ENCODE measurements at regions not wholly inside any gene's neighbourhood (a gene's known extent, or its start where the extent isn't known, plus 50 kb on each side); places are given as distances from the start of the nearest gene placed in this dataset.
A peak's percentile ranks its signal among the peaks of the same experiment; 100 is the strongest.

DNA sequence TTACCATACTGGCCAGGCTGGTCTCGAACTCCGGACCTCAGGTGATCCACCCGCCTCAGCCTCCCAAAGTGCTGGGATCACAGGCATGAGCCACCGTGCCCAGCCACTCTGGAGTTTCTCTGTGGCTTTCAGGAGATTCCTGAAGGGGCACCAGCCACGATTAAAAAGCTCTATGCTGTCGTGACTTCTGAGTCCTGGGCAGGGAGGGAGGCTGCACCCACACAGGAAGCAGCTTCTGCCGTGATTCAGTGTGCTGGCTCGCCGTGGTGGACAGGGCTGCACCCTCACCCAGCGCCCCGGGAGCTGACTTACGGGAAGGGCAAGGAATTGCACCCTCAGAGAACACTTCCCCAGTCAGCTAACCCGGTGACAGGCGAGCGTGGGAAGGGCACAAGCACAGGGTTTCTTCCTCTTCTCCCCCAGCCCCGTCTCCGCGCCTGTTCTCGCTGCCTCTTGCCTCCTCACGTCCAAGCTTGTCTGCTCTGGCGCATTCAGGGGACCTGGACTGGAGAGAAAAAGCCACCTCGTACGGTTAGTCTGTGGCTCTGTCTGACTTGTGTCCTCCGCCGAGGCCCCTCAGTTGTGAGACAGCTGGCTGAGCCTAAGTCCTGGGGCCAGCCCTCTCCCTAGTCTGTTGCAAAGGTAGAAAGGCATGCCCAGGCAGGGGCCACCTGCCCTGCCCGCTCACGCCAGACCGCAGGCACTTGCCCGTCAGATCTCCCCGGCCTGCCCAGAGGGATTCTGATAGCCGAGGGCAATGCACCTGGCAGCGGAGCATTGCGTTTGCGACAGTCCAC lies 145.0 kb downstream of the SEC14L1 start (continued):
- TF ChIP-seq, protein P1, sequence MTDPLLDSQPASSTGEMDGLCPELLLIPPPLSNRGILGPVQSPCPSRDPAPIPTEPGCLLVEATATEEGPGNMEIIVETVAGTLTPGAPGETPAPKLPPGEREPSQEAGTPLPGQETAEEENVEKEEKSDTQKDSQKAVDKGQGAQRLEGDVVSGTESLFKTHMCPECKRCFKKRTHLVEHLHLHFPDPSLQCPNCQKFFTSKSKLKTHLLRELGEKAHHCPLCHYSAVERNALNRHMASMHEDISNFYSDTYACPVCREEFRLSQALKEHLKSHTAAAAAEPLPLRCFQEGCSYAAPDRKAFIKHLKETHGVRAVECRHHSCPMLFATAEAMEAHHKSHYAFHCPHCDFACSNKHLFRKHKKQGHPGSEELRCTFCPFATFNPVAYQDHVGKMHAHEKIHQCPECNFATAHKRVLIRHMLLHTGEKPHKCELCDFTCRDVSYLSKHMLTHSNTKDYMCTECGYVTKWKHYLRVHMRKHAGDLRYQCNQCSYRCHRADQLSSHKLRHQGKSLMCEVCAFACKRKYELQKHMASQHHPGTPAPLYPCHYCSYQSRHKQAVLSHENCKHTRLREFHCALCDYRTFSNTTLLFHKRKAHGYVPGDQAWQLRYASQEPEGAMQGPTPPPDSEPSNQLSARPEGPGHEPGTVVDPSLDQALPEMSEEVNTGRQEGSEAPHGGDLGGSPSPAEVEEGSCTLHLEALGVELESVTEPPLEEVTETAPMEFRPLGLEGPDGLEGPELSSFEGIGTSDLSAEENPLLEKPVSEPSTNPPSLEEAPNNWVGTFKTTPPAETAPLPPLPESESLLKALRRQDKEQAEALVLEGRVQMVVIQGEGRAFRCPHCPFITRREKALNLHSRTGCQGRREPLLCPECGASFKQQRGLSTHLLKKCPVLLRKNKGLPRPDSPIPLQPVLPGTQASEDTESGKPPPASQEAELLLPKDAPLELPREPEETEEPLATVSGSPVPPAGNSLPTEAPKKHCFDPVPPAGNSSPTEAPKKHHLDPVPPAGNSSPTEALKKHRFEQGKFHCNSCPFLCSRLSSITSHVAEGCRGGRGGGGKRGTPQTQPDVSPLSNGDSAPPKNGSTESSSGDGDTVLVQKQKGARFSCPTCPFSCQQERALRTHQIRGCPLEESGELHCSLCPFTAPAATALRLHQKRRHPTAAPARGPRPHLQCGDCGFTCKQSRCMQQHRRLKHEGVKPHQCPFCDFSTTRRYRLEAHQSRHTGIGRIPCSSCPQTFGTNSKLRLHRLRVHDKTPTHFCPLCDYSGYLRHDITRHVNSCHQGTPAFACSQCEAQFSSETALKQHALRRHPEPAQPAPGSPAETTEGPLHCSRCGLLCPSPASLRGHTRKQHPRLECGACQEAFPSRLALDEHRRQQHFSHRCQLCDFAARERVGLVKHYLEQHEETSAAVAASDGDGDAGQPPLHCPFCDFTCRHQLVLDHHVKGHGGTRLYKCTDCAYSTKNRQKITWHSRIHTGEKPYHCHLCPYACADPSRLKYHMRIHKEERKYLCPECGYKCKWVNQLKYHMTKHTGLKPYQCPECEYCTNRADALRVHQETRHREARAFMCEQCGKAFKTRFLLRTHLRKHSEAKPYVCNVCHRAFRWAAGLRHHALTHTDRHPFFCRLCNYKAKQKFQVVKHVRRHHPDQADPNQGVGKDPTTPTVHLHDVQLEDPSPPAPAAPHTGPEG (CRISPR knock-in tag; IDR thresholded peaks at IDR 0.05): no peak
- TF ChIP-seq POLR2A (IDR thresholded peaks at IDR 0.05; ENCODE audit: insufficient read depth in 1 of 2, low read depth in 2 of 2, low read length in 2 of 2) (no peak; a peak in 1 of 4 replicates), SMC3 (IDR thresholded peaks at IDR 0.05; ENCODE audit: low read length) (no peak), ZNF160 (CRISPR knock-in tag; IDR thresholded peaks at IDR 0.05) (no peak), HNRNPK (IDR thresholded peaks at IDR 0.05; ENCODE audit: low read depth, low read length, poor library complexity, severe bottlenecking) (no peak), ZNF75D (CRISPR knock-in tag; IDR thresholded peaks at IDR 0.05; ENCODE audit: borderline replicate concordance) (no peak), RBAK (CRISPR knock-in tag; IDR thresholded peaks at IDR 0.05) (0 out of 2 replicates have a peak, but pooled peaks have one; percentile 32), ZNF543 (CRISPR knock-in tag; IDR thresholded peaks at IDR 0.05) (no peak; the same call in 1 of the 2 replicates), RXRB (CRISPR knock-in tag; IDR thresholded peaks at IDR 0.05; ENCODE audit: borderline replicate concordance) (no peak), ZNF224 (CRISPR knock-in tag; IDR thresholded peaks at IDR 0.05) (no peak), ZNF451 (CRISPR knock-in tag; IDR thresholded peaks at IDR 0.05) (no peak), GATAD2A (CRISPR knock-in tag; IDR thresholded peaks at IDR 0.05) (no peak), ZBTB7A (CRISPR knock-in tag; IDR thresholded peaks at IDR 0.05) (no peak), ZNF547 (CRISPR knock-in tag; IDR thresholded peaks at IDR 0.05) (0 out of 2 replicates have a peak, but pooled peaks have one; percentile 0), ZNF775 (CRISPR knock-in tag; IDR thresholded peaks at IDR 0.05; ENCODE audit: borderline replicate concordance) (no peak; the same call in 1 of the 2 replicates)
- TF ChIP-seq, protein P2, sequence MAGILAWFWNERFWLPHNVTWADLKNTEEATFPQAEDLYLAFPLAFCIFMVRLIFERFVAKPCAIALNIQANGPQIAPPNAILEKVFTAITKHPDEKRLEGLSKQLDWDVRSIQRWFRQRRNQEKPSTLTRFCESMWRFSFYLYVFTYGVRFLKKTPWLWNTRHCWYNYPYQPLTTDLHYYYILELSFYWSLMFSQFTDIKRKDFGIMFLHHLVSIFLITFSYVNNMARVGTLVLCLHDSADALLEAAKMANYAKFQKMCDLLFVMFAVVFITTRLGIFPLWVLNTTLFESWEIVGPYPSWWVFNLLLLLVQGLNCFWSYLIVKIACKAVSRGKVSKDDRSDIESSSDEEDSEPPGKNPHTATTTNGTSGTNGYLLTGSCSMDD (CRISPR knock-in tag; IDR thresholded peaks at IDR 0.05): no peak; the same call in 1 of the 2 replicates
- TF ChIP-seq, protein P3, sequence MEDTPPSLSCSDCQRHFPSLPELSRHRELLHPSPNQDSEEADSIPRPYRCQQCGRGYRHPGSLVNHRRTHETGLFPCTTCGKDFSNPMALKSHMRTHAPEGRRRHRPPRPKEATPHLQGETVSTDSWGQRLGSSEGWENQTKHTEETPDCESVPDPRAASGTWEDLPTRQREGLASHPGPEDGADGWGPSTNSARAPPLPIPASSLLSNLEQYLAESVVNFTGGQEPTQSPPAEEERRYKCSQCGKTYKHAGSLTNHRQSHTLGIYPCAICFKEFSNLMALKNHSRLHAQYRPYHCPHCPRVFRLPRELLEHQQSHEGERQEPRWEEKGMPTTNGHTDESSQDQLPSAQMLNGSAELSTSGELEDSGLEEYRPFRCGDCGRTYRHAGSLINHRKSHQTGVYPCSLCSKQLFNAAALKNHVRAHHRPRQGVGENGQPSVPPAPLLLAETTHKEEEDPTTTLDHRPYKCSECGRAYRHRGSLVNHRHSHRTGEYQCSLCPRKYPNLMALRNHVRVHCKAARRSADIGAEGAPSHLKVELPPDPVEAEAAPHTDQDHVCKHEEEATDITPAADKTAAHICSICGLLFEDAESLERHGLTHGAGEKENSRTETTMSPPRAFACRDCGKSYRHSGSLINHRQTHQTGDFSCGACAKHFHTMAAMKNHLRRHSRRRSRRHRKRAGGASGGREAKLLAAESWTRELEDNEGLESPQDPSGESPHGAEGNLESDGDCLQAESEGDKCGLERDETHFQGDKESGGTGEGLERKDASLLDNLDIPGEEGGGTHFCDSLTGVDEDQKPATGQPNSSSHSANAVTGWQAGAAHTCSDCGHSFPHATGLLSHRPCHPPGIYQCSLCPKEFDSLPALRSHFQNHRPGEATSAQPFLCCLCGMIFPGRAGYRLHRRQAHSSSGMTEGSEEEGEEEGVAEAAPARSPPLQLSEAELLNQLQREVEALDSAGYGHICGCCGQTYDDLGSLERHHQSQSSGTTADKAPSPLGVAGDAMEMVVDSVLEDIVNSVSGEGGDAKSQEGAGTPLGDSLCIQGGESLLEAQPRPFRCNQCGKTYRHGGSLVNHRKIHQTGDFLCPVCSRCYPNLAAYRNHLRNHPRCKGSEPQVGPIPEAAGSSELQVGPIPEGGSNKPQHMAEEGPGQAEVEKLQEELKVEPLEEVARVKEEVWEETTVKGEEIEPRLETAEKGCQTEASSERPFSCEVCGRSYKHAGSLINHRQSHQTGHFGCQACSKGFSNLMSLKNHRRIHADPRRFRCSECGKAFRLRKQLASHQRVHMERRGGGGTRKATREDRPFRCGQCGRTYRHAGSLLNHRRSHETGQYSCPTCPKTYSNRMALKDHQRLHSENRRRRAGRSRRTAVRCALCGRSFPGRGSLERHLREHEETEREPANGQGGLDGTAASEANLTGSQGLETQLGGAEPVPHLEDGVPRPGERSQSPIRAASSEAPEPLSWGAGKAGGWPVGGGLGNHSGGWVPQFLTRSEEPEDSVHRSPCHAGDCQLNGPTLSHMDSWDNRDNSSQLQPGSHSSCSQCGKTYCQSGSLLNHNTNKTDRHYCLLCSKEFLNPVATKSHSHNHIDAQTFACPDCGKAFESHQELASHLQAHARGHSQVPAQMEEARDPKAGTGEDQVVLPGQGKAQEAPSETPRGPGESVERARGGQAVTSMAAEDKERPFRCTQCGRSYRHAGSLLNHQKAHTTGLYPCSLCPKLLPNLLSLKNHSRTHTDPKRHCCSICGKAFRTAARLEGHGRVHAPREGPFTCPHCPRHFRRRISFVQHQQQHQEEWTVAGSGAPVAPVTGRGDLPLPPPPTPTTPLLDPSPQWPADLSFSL (CRISPR knock-in tag; IDR thresholded peaks at IDR 0.05): no peak

Measured in HepG2 (cell line).